Body of pancreas (tissue), 4 donors: ENCODE measurements at regions not wholly inside any gene's neighbourhood (a gene's known extent, or its start where the extent isn't known, plus 50 kb on each side); places are given as distances from the start of the nearest gene placed in this dataset.

ENCODE experiments used
- CTCF ChIP-seq, 7 experiments: fragments of 450-650 bp in 4 of 7; fragments of 200-600 bp in 3 of 7; sonication (generic) in 3 of 7; IDR thresholded peaks; one replicate each; pipeline ENCODE4 v1.5.1; 2016 to 2019; ENCODE audit warnings: antibody characterized with exemption in 7 of 7
- POLR2A ChIP-seq, 3 donors: fragments of 450-650 bp; IDR thresholded peaks; one replicate each; pipeline ENCODE4 v1.6.1; 2016; ENCODE audit warnings: antibody characterized with exemption in 3 of 3, mild to moderate bottlenecking in 2 of 3

GRCh38 chr15:39434751-39435238, 146.1 kb upstream of the THBS1 start:
- TF ChIP-seq CTCF (IDR thresholded peaks at IDR 0.05): no peak
- TF ChIP-seq POLR2A (IDR thresholded peaks at IDR 0.05): no peak
